NOMO-1 treated with DMSO at 0.1 percent for 48 hours (cell line): ENCODE measurements at regions not wholly inside any gene's neighbourhood (a gene's known extent, or its start where the extent isn't known, plus 50 kb on each side); places are given as distances from the start of the nearest gene placed in this dataset.

Experiments used
- DNase-seq: peaks from one replicate; lab custom pipeline; 2025; ENCODE audit not compliant: unreplicated experiment; lab: John Stamatoyannopoulos, UW

GRCh38 chr2:12331698-12332097, 385.0 kb upstream of the TRIB2 start:
- DNase-seq = no peak

GRCh38 chr2:12333293-12333692, 383.4 kb upstream of the TRIB2 start:
- no peak for DNase-seq

- no peak for DNase-seq
Measured at GRCh38 chr2:12334412-12334966, 382.2 kb upstream of the TRIB2 start.

- no peak for DNase-seq
Measured at GRCh38 chr2:12335131-12335530, 381.6 kb upstream of the TRIB2 start.

GRCh38 chr2:12335995-12336394, 380.7 kb upstream of the TRIB2 start:
- no peak for DNase-seq

- DNase-seq = no peak
Measured at GRCh38 chr2:12338946-12339697, 377.6 kb upstream of the TRIB2 start.

GRCh38 chr2:12340164-12340563, 376.6 kb upstream of the TRIB2 start:
- no peak for DNase-seq

- DNase-seq = no peak
Measured at GRCh38 chr2:12341215-12341614, 375.5 kb upstream of the TRIB2 start.

GRCh38 chr2:12341920-12342319, 374.8 kb upstream of the TRIB2 start:
- no peak for DNase-seq

- no peak for DNase-seq
Measured at GRCh38 chr2:12343141-12343540, 373.6 kb upstream of the TRIB2 start.

GRCh38 chr2:12347066-12347493, 369.7 kb upstream of the TRIB2 start:
- no peak for DNase-seq

GRCh38 chr2:12348216-12348615, 368.5 kb upstream of the TRIB2 start:
- no peak for DNase-seq

GRCh38 chr2:12350821-12351220, 365.9 kb upstream of the TRIB2 start:
- no peak for DNase-seq

GRCh38 chr2:12352889-12353288, 363.8 kb upstream of the TRIB2 start:
- no peak for DNase-seq

GRCh38 chr2:12361506-12361905, 355.2 kb upstream of the TRIB2 start:
- DNase-seq = no peak

- DNase-seq = no peak
Measured at GRCh38 chr2:12363138-12363537, 353.6 kb upstream of the TRIB2 start.

GRCh38 chr2:12363569-12363968, 353.2 kb upstream of the TRIB2 start:
- DNase-seq = no peak

GRCh38 chr2:12369566-12369965, 347.2 kb upstream of the TRIB2 start:
- no peak for DNase-seq

- DNase-seq = no peak
Measured at GRCh38 chr2:12376025-12376424, 340.7 kb upstream of the TRIB2 start.

- no peak for DNase-seq
Measured at GRCh38 chr2:12379143-12379542, 337.6 kb upstream of the TRIB2 start.

GRCh38 chr2:12381543-12382325, 335.0 kb upstream of the TRIB2 start:
- no peak for DNase-seq

- DNase-seq = no peak
Measured at GRCh38 chr2:12382366-12382765, 334.4 kb upstream of the TRIB2 start.
